Stomach (tissue), 8 donors: ENCODE measurements at regions not wholly inside any gene's neighbourhood (a gene's known extent, or its start where the extent isn't known, plus 50 kb on each side); places are given as distances from the start of the nearest gene placed in this dataset.

Source experiments
- DNase-seq, 2 donors: peaks; one replicate each; pipeline versions ENCODE4 v3.0.0 to v3.0.0-alpha.2; 2013 to 2019
- H3K27ac ChIP-seq, 5 donors: fragments of 200-600 bp in 4 of 5; sonication (generic) in 4 of 5; one replicate each; pipeline ENCODE4 v1.5.1; 2013 to 2019; ENCODE audit warnings: mild to moderate bottlenecking in 1 of 5, moderate library complexity in 1 of 5
- H3K27me3 ChIP-seq, 3 donors: fragments of 200-600 bp; sonication (generic); one replicate each; pipeline ENCODE4 v1.5.1; 2017 to 2019; ENCODE audit warnings: mixed run types in 1 of 3
- H3K36me3 ChIP-seq, 4 donors: fragments of 200-600 bp; sonication (generic); 1 replicate in 3 of 4; 2 replicates in 1 of 4; pipeline ENCODE4 v1.5.1; 2016 to 2019
- H3K4me1 ChIP-seq, 4 donors: fragments of 200-600 bp; sonication (generic); one replicate each; pipeline ENCODE4 v1.5.1; 2016 to 2019
- H3K4me3 ChIP-seq, 4 donors: fragments of 200-600 bp; sonication (generic) in 3 of 4; one replicate each; pipeline ENCODE4 v1.5.1; 2016 to 2019; ENCODE audit warnings: mild to moderate bottlenecking in 1 of 4
- H3K9me3 ChIP-seq, 4 donors: fragments of 200-600 bp; sonication (generic); one replicate each; pipeline ENCODE4 v1.5.1; 2016 to 2019
- CTCF ChIP-seq, 7 experiments: fragments of 450-650 bp in 4 of 7; fragments of 200-600 bp in 3 of 7; sonication (generic) in 3 of 7; IDR thresholded peaks; one replicate each; pipeline ENCODE4 v1.5.1; 2016 to 2019; ENCODE audit warnings: antibody characterized with exemption in 7 of 7, control low read depth in 2 of 7, mild to moderate bottlenecking in 1 of 7
- EP300 ChIP-seq: sonication (generic); formaldehyde crosslinking; IDR thresholded peaks from one replicate; pipeline ENCODE4 v1.6.1; 2017; ENCODE audit warnings: antibody characterized with exemption
- POLR2A ChIP-seq, 4 donors: fragments of 450-650 bp; IDR thresholded peaks; one replicate each; pipeline ENCODE4 v1.6.1; 2016; ENCODE audit warnings: antibody characterized with exemption in 4 of 4, control low read depth in 2 of 4, mild to moderate bottlenecking in 1 of 4, moderate library complexity in 1 of 4
- POLR2AphosphoS5 ChIP-seq, 3 donors: sonication (generic); formaldehyde crosslinking; IDR thresholded peaks; one replicate each; pipeline ENCODE4 v1.6.1; 2016; ENCODE audit warnings: antibody characterized with exemption in 3 of 3
- WGBS, 5 donors: extraction: QIAGEN DNeasy Blood & Tissue Kit in 3 of 5; methylation state at CpG; one replicate each; pipeline versions ENCODE4 v1.1.5 to v1.1.7; 2013 to 2018; 5-methylcytosine and 5-hydroxymethylcytosine counted together
- intact Hi-C: fragments of 100-400 bp; cut with DNase I; formaldehyde crosslinking; loops from one replicate; pipeline ENCODE4 v1.15.1; 2023; ENCODE audit warnings: low total_unique reads
- donor health status: healthy with polysubstance abuse.
- donor health status: Bipolar disorder and iron deficiency.
- donor health status: healthy.

- intact Hi-C loops = no loop called here
- Histone ChIP-seq H3K27ac (no peak overlapping the region), H3K36me3 (no peaks in the 10 kb centered on the region), H3K27me3 (no peaks in the 10 kb centered on the region), H3K9me3 (no peaks in the 10 kb centered on the region), H3K4me1 (no peaks in the 10 kb centered on the region), H3K4me3 (no peak overlapping the region)
- TF ChIP-seq POLR2AphosphoS5 (IDR thresholded peaks at IDR 0.05) (no peak), POLR2A (IDR thresholded peaks at IDR 0.05) (no peak), EP300 (no peak), CTCF (IDR thresholded peaks at IDR 0.05) (no peak)
- peak in 1 of 2 donors; percentile 36 for DNase-seq
- WGBS, 5 donors = 19 to 51% (median 42%) methylated on average over 4 to 5 of the region's 5 CpGs
Measured at GRCh38 chr18:46293742-46294181, 189.6 kb downstream of the HAUS1 start.

GRCh38 chr18:46294318-46294717 is 190.1 kb downstream of the HAUS1 start:
- Histone ChIP-seq H3K9me3 (no peaks in the 10 kb centered on the region), H3K27me3 (no peaks in the 10 kb centered on the region), H3K27ac (no peak overlapping the region), H3K4me3 (no peak overlapping the region), H3K36me3 (no peaks in the 10 kb centered on the region), H3K4me1 (no peaks in the 10 kb centered on the region)
- no peak for DNase-seq
- TF ChIP-seq POLR2A (IDR thresholded peaks at IDR 0.05) (no peak), CTCF (IDR thresholded peaks at IDR 0.05) (no peak), EP300 (no peak), POLR2AphosphoS5 (IDR thresholded peaks at IDR 0.05) (no peak)
- WGBS, 5 donors = 81 to 96% (median 84%) methylated on average over 3 of the region's 3 CpGs
- intact Hi-C loops = no loop called here

- no peak for DNase-seq
- Histone ChIP-seq H3K4me1 (no peaks in the 10 kb centered on the region), H3K9me3 (no peaks in the 10 kb centered on the region), H3K27me3 (no peaks in the 10 kb centered on the region), H3K27ac (no peak overlapping the region), H3K4me3 (no peak overlapping the region), H3K36me3 (no peaks in the 10 kb centered on the region)
- 88 to 100% (median 95%) methylated on average over 4 to 5 of the region's 5 CpGs for WGBS, 5 donors
- TF ChIP-seq POLR2A (IDR thresholded peaks at IDR 0.05) = no peak
- no peak for TF ChIP-seq EP300
- TF ChIP-seq CTCF (IDR thresholded peaks at IDR 0.05) = no peak
- TF ChIP-seq POLR2AphosphoS5 (IDR thresholded peaks at IDR 0.05) = no peak
- intact Hi-C loops = no loop called here
Measured at GRCh38 chr18:46294751-46295150, 190.6 kb downstream of the HAUS1 start.

- TF ChIP-seq CTCF (IDR thresholded peaks at IDR 0.05) = no peak
- TF ChIP-seq EP300 = no peak
- TF ChIP-seq POLR2AphosphoS5 (IDR thresholded peaks at IDR 0.05) = no peak
- TF ChIP-seq POLR2A (IDR thresholded peaks at IDR 0.05) = no peak
- intact Hi-C loops = no loop called here
- DNase-seq = no peak
- H3K4me1 ChIP-seq = no peaks in the 10 kb centered on the region
- 61 to 79% (median 74%) methylated on average over 7 of the region's 7 CpGs for WGBS, 5 donors
- no peak overlapping the region for H3K27ac ChIP-seq
- no peaks in the 10 kb centered on the region for H3K9me3 ChIP-seq
- no peak overlapping the region for H3K4me3 ChIP-seq
- H3K27me3 ChIP-seq = no peaks in the 10 kb centered on the region
- no peaks in the 10 kb centered on the region for H3K36me3 ChIP-seq
Measured at GRCh38 chr18:46295416-46295815, 191.2 kb downstream of the HAUS1 start.
